KMS-11 (cell line): ENCODE measurements at regions not wholly inside any gene's neighbourhood (a gene's known extent, or its start where the extent isn't known, plus 50 kb on each side); places are given as distances from the start of the nearest gene placed in this dataset.

Experiments used
- H2AFZ ChIP-seq: fragments of 200-600 bp; sonication (generic); 2 replicates; pipeline ENCODE4 v1.6.1; 2016; ENCODE audit warnings: antibody characterized with exemption, mixed run types, low read depth
- H3K27ac ChIP-seq: fragments of 200-600 bp; sonication (generic); 2 replicates; pipeline ENCODE4 v1.6.1; 2016; ENCODE audit warnings: mild to moderate bottlenecking, mixed run types
- H3K27me3 ChIP-seq: fragments of 200-600 bp; sonication (generic); 2 replicates; pipeline ENCODE4 v1.6.1; 2017; ENCODE audit warnings: mild to moderate bottlenecking, low read depth, mixed run types, moderate library complexity; ENCODE audit not compliant: insufficient read depth
- H3K36me3 ChIP-seq: fragments of 200-600 bp; sonication (generic); 2 replicates; pipeline ENCODE4 v1.6.1; 2017; ENCODE audit warnings: mild to moderate bottlenecking, mixed run types; ENCODE audit not compliant: insufficient read depth
- H3K4me1 ChIP-seq: fragments of 200-600 bp; sonication (generic); 2 replicates; pipeline ENCODE4 v1.6.1; 2016; ENCODE audit warnings: mild to moderate bottlenecking, low read depth, mixed run types; ENCODE audit not compliant: poor library complexity, severe bottlenecking
- H3K4me2 ChIP-seq: fragments of 200-600 bp; sonication (generic); 2 replicates; pipeline ENCODE4 v1.7.0; 2016; ENCODE audit warnings: mild to moderate bottlenecking, mixed run types
- H3K4me3 ChIP-seq: fragments of 200-600 bp; sonication (generic); IDR thresholded peaks from 2 replicates; pipeline ENCODE4 v1.6.1; 2017; ENCODE audit warnings: low read depth, low read length, mixed read lengths; ENCODE audit not compliant: insufficient read depth
- H3K79me2 ChIP-seq: fragments of 200-600 bp; sonication (generic); 2 replicates; pipeline ENCODE4 v1.6.1; 2016; ENCODE audit warnings: low read depth, mixed run types; ENCODE audit not compliant: insufficient read depth
- H3K9ac ChIP-seq: fragments of 200-600 bp; sonication (generic); 2 replicates; pipeline ENCODE4 v1.6.1; 2016; ENCODE audit warnings: mild to moderate bottlenecking, mixed run types
- H4K20me1 ChIP-seq: fragments of 200-600 bp; sonication (generic); 2 replicates; pipeline ENCODE4 v1.6.1; 2016; ENCODE audit warnings: mild to moderate bottlenecking, mixed run types; ENCODE audit not compliant: insufficient read depth
- CTCF ChIP-seq: fragments of 200-600 bp; sonication (generic); conservative IDR thresholded peaks from 2 replicates; pipeline ENCODE4 v1.6.1; 2017; ENCODE audit warnings: low read depth, mild to moderate bottlenecking, antibody characterized with exemption, low read length, moderate library complexity, mixed read lengths

DNA sequence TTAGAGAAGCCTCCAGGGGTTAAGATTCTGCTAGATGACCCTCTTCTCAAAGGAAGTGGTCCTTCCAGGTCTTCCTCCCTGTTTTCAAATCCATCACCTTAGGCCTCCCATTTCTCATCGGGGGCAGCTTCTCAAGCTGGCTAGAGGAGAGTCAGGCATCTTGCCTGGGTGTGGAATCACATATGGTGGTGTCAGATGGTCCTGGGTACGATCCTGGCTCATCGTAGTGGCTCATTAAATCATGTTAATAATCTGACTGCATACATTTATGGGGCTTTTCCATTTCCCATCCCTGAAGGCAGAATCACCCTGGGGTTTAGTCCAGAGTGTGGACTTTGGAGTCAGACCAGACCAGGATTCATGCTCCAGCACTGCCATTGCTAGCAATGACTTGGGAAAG, 132.6 kb downstream of the RPS24 start:
- no peak overlapping the region for H3K4me3 ChIP-seq
- no peaks in the 10 kb centered on the region for H3K27me3 ChIP-seq
- no peaks in the 10 kb centered on the region for H3K4me1 ChIP-seq
- H3K79me2 ChIP-seq = no peaks in the 10 kb centered on the region
- H3K4me2 ChIP-seq = no peak overlapping the region
- TF ChIP-seq CTCF = no peak
- H4K20me1 ChIP-seq = no peaks in the 10 kb centered on the region
- no peak overlapping the region for H3K9ac ChIP-seq
- H3K36me3 ChIP-seq = no peaks in the 10 kb centered on the region
- H2AFZ ChIP-seq = no peak overlapping the region
- H3K27ac ChIP-seq = no peak overlapping the region

DNA sequence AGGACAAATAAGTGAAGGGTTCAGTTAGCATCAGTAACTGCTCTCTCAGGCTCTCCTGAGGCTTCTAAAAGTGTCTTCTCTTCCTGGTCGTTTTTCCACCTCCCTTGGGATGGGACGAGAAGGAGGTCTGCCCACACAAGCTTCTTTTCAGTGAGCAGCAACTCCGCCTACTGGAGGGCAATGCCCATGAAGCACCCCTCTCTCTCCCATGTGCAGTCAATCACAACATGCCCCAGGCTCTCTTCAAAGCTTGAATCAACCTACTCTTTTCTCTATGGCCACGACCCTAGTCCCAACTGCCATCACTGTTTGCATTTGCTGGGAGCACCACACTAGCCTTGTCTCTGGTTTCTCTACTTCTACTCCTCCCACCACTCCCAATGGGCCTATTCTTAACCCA, 135.6 kb downstream of the RPS24 start:
- Histone ChIP-seq H3K9ac (no peak overlapping the region), H4K20me1 (no peaks in the 10 kb centered on the region), H3K27ac (no peak overlapping the region), H2AFZ (no peak overlapping the region), H3K4me3 (no peak overlapping the region), H3K4me1 (no peaks in the 10 kb centered on the region), H3K27me3 (no peaks in the 10 kb centered on the region), H3K4me2 (no peak overlapping the region), H3K36me3 (no peaks in the 10 kb centered on the region), H3K79me2 (no peaks in the 10 kb centered on the region)
- TF ChIP-seq CTCF = no peak

DNA sequence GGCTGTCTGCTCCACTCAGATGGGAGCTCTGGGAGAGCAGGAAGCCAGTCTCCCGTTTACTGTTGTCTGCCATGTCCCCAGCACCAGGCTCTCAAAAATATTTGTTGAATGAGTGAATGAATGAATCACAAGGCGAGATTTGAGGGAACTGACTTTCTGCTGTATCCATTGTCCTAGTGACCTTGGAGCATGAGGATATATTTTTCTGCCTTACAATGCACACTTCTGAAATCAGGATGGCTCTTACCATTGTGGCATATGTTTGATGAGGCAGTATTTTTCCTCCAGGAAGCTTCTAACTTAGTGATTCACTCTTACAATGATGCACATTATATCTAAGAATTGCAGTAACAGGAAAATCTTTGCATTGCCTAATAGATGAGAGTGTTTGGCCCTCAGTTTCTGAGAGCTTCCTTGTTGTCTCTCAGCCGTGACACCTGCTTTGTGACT, 136.4 kb downstream of the RPS24 start:
- Histone ChIP-seq H4K20me1 (no peaks in the 10 kb centered on the region), H3K36me3 (no peaks in the 10 kb centered on the region), H3K4me3 (no peak overlapping the region), H3K27me3 (no peaks in the 10 kb centered on the region), H3K79me2 (no peaks in the 10 kb centered on the region), H3K4me2 (no peak overlapping the region), H2AFZ (no peak overlapping the region), H3K27ac (no peak overlapping the region), H3K9ac (no peak overlapping the region), H3K4me1 (no peaks in the 10 kb centered on the region)
- TF ChIP-seq CTCF = no peak

- H3K4me2 ChIP-seq = no peak overlapping the region
- TF ChIP-seq CTCF = no peak
- no peaks in the 10 kb centered on the region for H4K20me1 ChIP-seq
- H3K4me3 ChIP-seq = no peak overlapping the region
- H3K9ac ChIP-seq = no peak overlapping the region
- H3K36me3 ChIP-seq = no peaks in the 10 kb centered on the region
- H3K27ac ChIP-seq = no peak overlapping the region
- H3K79me2 ChIP-seq = no peaks in the 10 kb centered on the region
- no peaks in the 10 kb centered on the region for H3K4me1 ChIP-seq
- H3K27me3 ChIP-seq = no peaks in the 10 kb centered on the region
- H2AFZ ChIP-seq = no peak overlapping the region
Measured at GRCh38 chr10:78171633-78172400, 138.2 kb downstream of the RPS24 start.
